ENCODE measurements at regions not wholly inside any gene's neighbourhood (a gene's known extent, or its start where the extent isn't known, plus 50 kb on each side); places are given as distances from the start of the nearest gene placed in this dataset.

DNA sequence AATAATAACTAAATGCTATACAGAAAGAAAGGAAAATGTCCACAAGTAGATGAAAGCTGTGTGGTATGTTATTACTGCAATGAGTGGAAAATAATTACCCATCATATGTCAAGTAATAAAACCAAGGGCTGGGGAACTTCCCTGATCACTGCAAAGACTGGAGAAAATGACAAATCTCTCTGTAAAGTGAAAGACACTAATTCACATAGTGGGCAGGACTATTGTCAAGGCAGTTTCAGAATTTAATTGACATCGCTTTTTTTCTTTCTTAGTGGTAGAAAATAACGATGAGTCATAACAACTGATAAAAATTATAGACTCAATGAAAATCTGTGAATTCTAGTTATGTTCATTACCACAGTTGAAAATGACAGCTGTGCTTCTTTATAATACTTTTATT is 153.7 kb upstream of the ST6GALNAC5 start (continued):
- TF ChIP-seq, protein P1, sequence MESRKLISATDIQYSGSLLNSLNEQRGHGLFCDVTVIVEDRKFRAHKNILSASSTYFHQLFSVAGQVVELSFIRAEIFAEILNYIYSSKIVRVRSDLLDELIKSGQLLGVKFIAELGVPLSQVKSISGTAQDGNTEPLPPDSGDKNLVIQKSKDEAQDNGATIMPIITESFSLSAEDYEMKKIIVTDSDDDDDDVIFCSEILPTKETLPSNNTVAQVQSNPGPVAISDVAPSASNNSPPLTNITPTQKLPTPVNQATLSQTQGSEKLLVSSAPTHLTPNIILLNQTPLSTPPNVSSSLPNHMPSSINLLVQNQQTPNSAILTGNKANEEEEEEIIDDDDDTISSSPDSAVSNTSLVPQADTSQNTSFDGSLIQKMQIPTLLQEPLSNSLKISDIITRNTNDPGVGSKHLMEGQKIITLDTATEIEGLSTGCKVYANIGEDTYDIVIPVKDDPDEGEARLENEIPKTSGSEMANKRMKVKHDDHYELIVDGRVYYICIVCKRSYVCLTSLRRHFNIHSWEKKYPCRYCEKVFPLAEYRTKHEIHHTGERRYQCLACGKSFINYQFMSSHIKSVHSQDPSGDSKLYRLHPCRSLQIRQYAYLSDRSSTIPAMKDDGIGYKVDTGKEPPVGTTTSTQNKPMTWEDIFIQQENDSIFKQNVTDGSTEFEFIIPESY (IDR thresholded peaks at IDR 0.05; ENCODE audit: extremely low read depth, insufficient replicate concordance, low read length), result no peak
- TF ChIP-seq ZNF274 (IDR thresholded peaks at IDR 0.05; ENCODE audit: low read depth, low read length), result no peak
- no peak for TF ChIP-seq ELF1 (IDR thresholded peaks at IDR 0.05; ENCODE audit: borderline replicate concordance, low read depth)

DNA sequence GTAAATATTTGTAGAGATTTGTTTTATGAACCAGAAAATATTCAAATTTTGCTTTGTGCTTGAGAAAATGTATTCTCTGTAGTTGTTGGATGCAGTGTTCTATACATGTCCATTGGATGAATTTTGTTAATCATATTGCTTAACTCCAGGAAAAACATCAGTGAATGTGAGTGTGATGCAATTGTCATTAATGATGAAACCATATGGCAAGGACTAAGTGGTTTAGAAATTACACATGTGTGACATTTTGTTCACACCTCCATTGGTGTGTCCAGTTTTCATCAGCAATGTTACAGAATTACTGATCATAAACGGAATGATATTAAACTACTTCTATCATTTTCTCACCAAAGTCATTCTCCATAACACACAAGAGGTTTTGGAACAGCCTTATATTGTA is 151.8 kb upstream of the ST6GALNAC5 start:
- no peaks in the 10 kb centered on the region for H3K9me3 ChIP-seq (ENCODE audit: control insufficient read depth in 1 of 2, insufficient read depth in 1 of 2, low read depth in 1 of 2, low read length in 2 of 2)
- H3K4me3 ChIP-seq (replicated peaks in 1 of 2; ENCODE audit: low read depth in 1 of 2, low read length in 2 of 2), result no peak overlapping the region
- no peaks in the 10 kb centered on the region for H3K9me2 ChIP-seq (ENCODE audit: insufficient read depth)
- no peaks in the 10 kb centered on the region for H3K27me3 ChIP-seq (ENCODE audit: insufficient read depth, low read length)
- ChIA-PET RAD21 (ENCODE audit: low non-redundant PET in 1 of 2, low total read pairs in 2 of 2, uncharacterized antibody in 2 of 2, unreplicated experiment in 2 of 2) (no interaction called here), CTCF (no interaction called here), POLR2A (no interaction called here)
- no peaks in the 10 kb centered on the region for H3K36me3 ChIP-seq (ENCODE audit: control insufficient read depth in 1 of 2, insufficient read depth in 2 of 2, low read length in 2 of 2)
- no peaks in the 10 kb centered on the region for H3K79me2 ChIP-seq (ENCODE audit: insufficient read depth, low read length)
- H3K4me1 ChIP-seq (ENCODE audit: control insufficient read depth in 1 of 2, insufficient read depth in 2 of 2, low read length in 2 of 2), result no peaks in the 10 kb centered on the region
- no TSS peak for BruUV-seq (replicated peaks)
- H3K9ac ChIP-seq (ENCODE audit: low read length), result no peak overlapping the region
- TF ChIP-seq CEBPB (IDR thresholded peaks at IDR 0.05; ENCODE audit: low read depth), result peak; percentile 57; the same call in 1 of the 2 replicates
- TF ChIP-seq TCF7L2 (IDR thresholded peaks at IDR 0.05; ENCODE audit: borderline replicate concordance, extremely low read depth, insufficient read depth, insufficient read length), result no peak
- no peak for TF ChIP-seq JUND (IDR thresholded peaks at IDR 0.05)
- TF ChIP-seq CBX3 (IDR thresholded peaks at IDR 0.05; ENCODE audit: low read depth), result no peak
- no peak for TF ChIP-seq POLR2A (IDR thresholded peaks at IDR 0.05; ENCODE audit: borderline replicate concordance, extremely low read depth, insufficient read depth, insufficient read length)
- no peak for TF ChIP-seq ZFX (IDR thresholded peaks at IDR 0.05)
- TF ChIP-seq POLR2AphosphoS5 (IDR thresholded peaks at IDR 0.05; ENCODE audit: low read depth, low read length), result no peak
- TF ChIP-seq EGR1 (IDR thresholded peaks at IDR 0.05; ENCODE audit: low read depth), result no peak
- H2AFZ ChIP-seq (ENCODE audit: low read depth, low read length, poor library complexity, severe bottlenecking), result no peak overlapping the region
- no peak overlapping the region for H3K4me2 ChIP-seq (ENCODE audit: low read length)
- no peaks in the 10 kb centered on the region for H4K20me1 ChIP-seq (ENCODE audit: insufficient read depth)
- intact Hi-C loops (cut with micrococcal nuclease), result no loop called here
- no peak overlapping the region for H3K27ac ChIP-seq (ENCODE audit: low read depth, low read length)
- ATAC-seq (no peak), DNase-seq (ENCODE audit: low read depth, low spot score) (no peak)

Measured in HCT116 (cell line).